H1 (cell line): ENCODE measurements at regions not wholly inside any gene's neighbourhood (a gene's known extent, or its start where the extent isn't known, plus 50 kb on each side); places are given as distances from the start of the nearest gene placed in this dataset.

Experiments
- CTCF ChIA-PET: fragments of 300-600 bp; sonication (Branson Sonifier 250); formaldehyde crosslinking; loops from one replicate; lab custom pipeline; 2021; ENCODE audit not compliant: partially characterized antibody; lab: Charles Lee
- POLR2A ChIA-PET: fragments of 300-600 bp; sonication (Branson Sonifier 250); formaldehyde crosslinking; loops from one replicate; lab custom pipeline; 2021; ENCODE audit warnings: inconsistent platforms; ENCODE audit not compliant: partially characterized antibody; lab: Charles Lee
- DNase-seq, 2 experiments: peaks; one replicate each; pipeline versions ENCODE4 v3.0.0 to v3.0.0-alpha.2; 2010 to 2022; ENCODE audit warnings: low spot score in 2 of 2, low read depth in 1 of 2, mixed read lengths in 1 of 2
- FAIRE-seq: peaks from 2 replicates; lab custom pipeline; 2011; peaks lifted over from hg19 to GRCh38; lab: Jason Lieb, UNC
- H2AFZ ChIP-seq: 2 replicates; pipeline ENCODE4 v1.8.1; 2012; ENCODE audit warnings: low read length, inconsistent platforms
- H2AK5ac ChIP-seq: 2 replicates; pipeline ENCODE4 v1.6.1; 2013; ENCODE audit warnings: low read depth, low read length
- H2BK120ac ChIP-seq: replicated peaks from 2 replicates; pipeline ENCODE3; 2013; ENCODE audit warnings: low read depth, low read length, inconsistent platforms
- H2BK12ac ChIP-seq: 2 replicates; pipeline ENCODE4 v1.6.1; 2013; ENCODE audit warnings: low read depth, low read length
- H2BK15ac ChIP-seq: 2 replicates; pipeline ENCODE4 v1.6.1; 2013; ENCODE audit warnings: low read length
- H2BK20ac ChIP-seq: 2 replicates; pipeline ENCODE4 v1.6.1; 2013; ENCODE audit warnings: low read length
- H2BK5ac ChIP-seq: 2 replicates; pipeline ENCODE4 v1.6.1; 2013; ENCODE audit warnings: low read depth, low read length
- H3K14ac ChIP-seq: 2 replicates; pipeline ENCODE4 v1.6.1; 2013; ENCODE audit warnings: inconsistent platforms; ENCODE audit not compliant: insufficient read length
- H3K18ac ChIP-seq: 2 replicates; pipeline ENCODE4 v1.6.1; 2013; ENCODE audit warnings: low read length; ENCODE audit errors: extremely low read depth
- H3K23ac ChIP-seq: 2 replicates; pipeline ENCODE4 v1.6.1; 2013; ENCODE audit warnings: inconsistent platforms; ENCODE audit not compliant: insufficient read length
- H3K23me2 ChIP-seq: 2 replicates; pipeline ENCODE4 v1.6.1; 2013; ENCODE audit warnings: low read depth, low read length
- H3K27ac ChIP-seq: 2 replicates; pipeline ENCODE4 v1.6.1; 2011; ENCODE audit warnings: low read depth, low read length, inconsistent platforms
- H3K27me3 ChIP-seq, 4 experiments: replicated peaks in 1 of 4; 1 replicate in 1 of 4; 2 replicates in 3 of 4; pipeline versions ENCODE4 v1.6.1 to v1.8.1; 2011 to 2013; ENCODE audit warnings: low read length in 3 of 4, mild to moderate bottlenecking in 3 of 4, inconsistent platforms in 2 of 4, mixed read lengths in 2 of 4, moderate library complexity in 1 of 4; ENCODE audit not compliant: control insufficient read depth in 3 of 4, insufficient read depth in 3 of 4; ENCODE audit errors: extremely low read depth in 1 of 4
- H3K36me3 ChIP-seq, 4 experiments: 2 replicates each; pipeline versions ENCODE4 v1.6.1 to v1.8.1; 2011 to 2013; ENCODE audit warnings: mild to moderate bottlenecking in 4 of 4, low read length in 3 of 4, moderate library complexity in 2 of 4, control low read depth in 1 of 4, inconsistent platforms in 1 of 4; ENCODE audit not compliant: insufficient read depth in 4 of 4, control insufficient read depth in 2 of 4
- H3K4ac ChIP-seq: replicated peaks from 2 replicates; pipeline ENCODE3; 2013; ENCODE audit warnings: low read length, low read depth, mixed read lengths, inconsistent platforms; ENCODE audit not compliant: insufficient read length
- H3K4me1 ChIP-seq, 4 experiments: replicated peaks in 1 of 4; 1 replicate in 1 of 4; 2 replicates in 3 of 4; pipeline versions ENCODE4 v1.6.1 to v1.8.1; 2011 to 2013; ENCODE audit warnings: low read length in 3 of 4, inconsistent platforms in 2 of 4, mixed read lengths in 1 of 4; ENCODE audit not compliant: insufficient read depth in 4 of 4, control insufficient read depth in 3 of 4
- H3K4me2 ChIP-seq, 2 experiments: 2 replicates each; pipeline versions ENCODE4 v1.6.1 to v1.8.1; 2011 to 2013; ENCODE audit warnings: low read depth in 2 of 2, low read length in 2 of 2, control low read depth in 1 of 2, inconsistent platforms in 1 of 2, mild to moderate bottlenecking in 1 of 2; ENCODE audit not compliant: insufficient read depth in 1 of 2
- H3K4me3 ChIP-seq, 4 experiments: fragments of 200-600, 300-600 bp in 1 of 4; sonication (generic), shearing (Covaris generic), sonication (Bioruptor Twin) in 1 of 4; 2 replicates each; pipeline versions ENCODE4 v1.5.1 to v1.8.1; 2011 to 2016; ENCODE audit warnings: low read length in 4 of 4, low read depth in 3 of 4, control low read depth in 2 of 4, inconsistent platforms in 2 of 4, mild to moderate bottlenecking in 2 of 4, mixed read lengths in 1 of 4, moderate library complexity in 1 of 4; ENCODE audit not compliant: insufficient read depth in 2 of 4; ENCODE audit errors: extremely low read depth in 1 of 4
- H3K56ac ChIP-seq: replicated peaks from 2 replicates; pipeline ENCODE3; 2013; ENCODE audit warnings: low read depth, mild to moderate bottlenecking, mixed read lengths, low read length, inconsistent platforms; ENCODE audit not compliant: insufficient read length
- H3K79me1 ChIP-seq: 2 replicates; pipeline ENCODE4 v1.6.1; 2013; ENCODE audit warnings: low read depth, low read length, control low read depth
- H3K79me2 ChIP-seq, 2 experiments: 2 replicates each; pipeline versions ENCODE4 v1.6.1 to v1.8.1; 2012 to 2013; ENCODE audit warnings: low read length in 2 of 2, mild to moderate bottlenecking in 2 of 2, inconsistent platforms in 1 of 2; ENCODE audit not compliant: insufficient read depth in 2 of 2, control insufficient read depth in 1 of 2
- H3K9ac ChIP-seq, 4 experiments: replicated peaks in 1 of 4; 1 replicate in 1 of 4; 2 replicates in 3 of 4; pipeline versions ENCODE4 v1.6.1 to v1.8.1; 2011 to 2013; ENCODE audit warnings: low read depth in 3 of 4, low read length in 3 of 4, control low read depth in 2 of 4, mild to moderate bottlenecking in 2 of 4, moderate library complexity in 2 of 4, inconsistent platforms in 1 of 4; ENCODE audit errors: extremely low read depth in 1 of 4
- H3K9me3 ChIP-seq, 2 experiments: 2 replicates each; pipeline versions ENCODE4 v1.6.1 to v1.8.1; 2012 to 2013; ENCODE audit warnings: mild to moderate bottlenecking in 2 of 2, moderate library complexity in 2 of 2, control low read depth in 1 of 2, inconsistent platforms in 1 of 2, low read depth in 1 of 2, low read length in 1 of 2, mixed read lengths in 1 of 2; ENCODE audit not compliant: insufficient read depth in 2 of 2
- H4K20me1 ChIP-seq, 2 experiments: replicated peaks in 1 of 2; 2 replicates each; pipeline versions ENCODE3 to v1.8.1; 2011 to 2013; ENCODE audit warnings: inconsistent platforms in 2 of 2, low read length in 2 of 2, mild to moderate bottlenecking in 1 of 2; ENCODE audit not compliant: insufficient read depth in 2 of 2, control insufficient read depth in 1 of 2
- H4K5ac ChIP-seq: 2 replicates; pipeline ENCODE4 v1.6.1; 2013; ENCODE audit warnings: low read length, low read depth, mixed read lengths, inconsistent platforms; ENCODE audit not compliant: insufficient read length
- H4K8ac ChIP-seq: 2 replicates; pipeline ENCODE4 v1.8.0; 2013; ENCODE audit warnings: mild to moderate bottlenecking, moderate library complexity, low read length, inconsistent platforms; ENCODE audit not compliant: insufficient read depth; ENCODE audit errors: extremely low read depth
- H4K91ac ChIP-seq: replicated peaks from 2 replicates; pipeline ENCODE3; 2013; ENCODE audit warnings: low read length, mixed read lengths, inconsistent platforms; ENCODE audit not compliant: insufficient read length
- GTF2F1 ChIP-seq: IDR thresholded peaks from 2 replicates; pipeline ENCODE4 v1.6.1; 2012; ENCODE audit warnings: low read depth, low read length, improper control_type of control experiment, borderline replicate concordance
- KDM5A ChIP-seq: fragments of 200-600 bp; IDR thresholded peaks from 2 replicates; pipeline ENCODE4 v1.7.1; 2012; ENCODE audit warnings: mild to moderate bottlenecking, low read length, inconsistent platforms, mixed read lengths
- PHF8 ChIP-seq: fragments of 200-600 bp; sonication (generic); conservative IDR thresholded peaks from 2 replicates; pipeline ENCODE4 v1.7.1; 2012; ENCODE audit warnings: low read depth, mild to moderate bottlenecking, inconsistent platforms, low read length, moderate library complexity
- POU5F1 ChIP-seq: IDR thresholded peaks from 2 replicates; pipeline ENCODE4 v1.6.1; 2011; ENCODE audit warnings: low read depth, mild to moderate bottlenecking, low read length, moderate library complexity
- SP4 ChIP-seq: IDR thresholded peaks from 2 replicates; pipeline ENCODE4 v1.6.1; 2012; ENCODE audit warnings: low read length, inconsistent platforms
- TCF12 ChIP-seq: IDR thresholded peaks from 2 replicates; pipeline ENCODE4 v1.6.1; 2011; ENCODE audit warnings: low read depth, mild to moderate bottlenecking, low read length
- WGBS, 2 experiments: shearing (Covaris generic) in 1 of 2; methylation state at CpG; one replicate each; pipeline versions ENCODE4 v1.1.6 to v1.1.7; 2013 to 2015; ENCODE audit warnings: low lambda C conversion rate in 2 of 2, mixed read lengths in 2 of 2, inconsistent platforms in 1 of 2, low coverage in 1 of 2, missing lambda C conversion rate in 1 of 2; ENCODE audit not compliant: insufficient replicate concordance in 2 of 2, insufficient coverage in 1 of 2, insufficient read length in 1 of 2; ENCODE audit errors: extremely low coverage in 1 of 2, missing lambda C conversion rate in 1 of 2; 5-methylcytosine and 5-hydroxymethylcytosine counted together
- TF ChIP-seq, protein P1 (sequence below): IDR thresholded peaks from 2 replicates; pipeline ENCODE4 v1.6.1; 2012; ENCODE audit warnings: inconsistent platforms

DNA sequence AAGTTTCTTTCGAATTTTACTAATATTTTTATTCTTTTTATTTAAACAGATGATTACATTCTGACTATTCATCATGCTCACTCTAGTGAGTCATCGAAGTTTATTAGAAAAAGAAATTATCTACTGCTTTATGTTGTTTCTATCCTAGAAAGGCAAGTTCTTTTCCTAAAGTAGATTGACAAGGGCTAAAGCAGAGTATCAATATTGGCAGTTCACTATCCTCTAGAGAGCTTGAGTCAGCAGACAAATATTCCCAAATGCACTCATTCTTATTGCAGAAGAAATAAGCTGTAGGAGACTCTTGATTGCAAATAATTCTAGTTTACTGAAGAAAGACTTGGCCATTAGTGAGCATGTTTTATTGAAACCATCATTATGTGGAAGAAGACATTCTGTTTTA lies 911.8 kb downstream of the CENPC start:
- no peak overlapping the region for H3K18ac ChIP-seq
- TF ChIP-seq KDM5A = no peak
- no peak for TF ChIP-seq POU5F1
- no peak for TF ChIP-seq PHF8
- TF ChIP-seq SP4 = no peak
- no peak for TF ChIP-seq GTF2F1
- TF ChIP-seq, protein P1, sequence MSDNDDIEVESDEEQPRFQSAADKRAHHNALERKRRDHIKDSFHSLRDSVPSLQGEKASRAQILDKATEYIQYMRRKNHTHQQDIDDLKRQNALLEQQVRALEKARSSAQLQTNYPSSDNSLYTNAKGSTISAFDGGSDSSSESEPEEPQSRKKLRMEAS = no peak
- no peak for TF ChIP-seq TCF12
- H3K23me2 ChIP-seq = no peaks in the 10 kb centered on the region
- H3K4me1 ChIP-seq = no peaks in the 10 kb centered on the region
- no peaks in the 10 kb centered on the region for H3K9me3 ChIP-seq
- no peak overlapping the region for H4K8ac ChIP-seq
- no peak overlapping the region for H3K14ac ChIP-seq
- peaks cover 0 to 1% (median 0%) of the 10 kb centered on the region in 4 experiments; a peak in 1 of 7 replicates for H3K27me3 ChIP-seq
- H3K4ac ChIP-seq = no peak overlapping the region
- no peak overlapping the region for H2BK15ac ChIP-seq
- no peaks in the 10 kb centered on the region for H3K79me2 ChIP-seq
- FAIRE-seq (no peak), DNase-seq (no peak)
- H2AK5ac ChIP-seq = no peak overlapping the region
- H4K91ac ChIP-seq = no peak overlapping the region
- no peak overlapping the region for H2BK20ac ChIP-seq
- H3K36me3 ChIP-seq = no peaks in the 10 kb centered on the region
- no peak overlapping the region for H2BK12ac ChIP-seq
- no peak overlapping the region for H2AFZ ChIP-seq
- H3K4me2 ChIP-seq = no peak overlapping the region
- ChIA-PET CTCF (no interaction called here), POLR2A (no interaction called here)
- H3K56ac ChIP-seq = no peak overlapping the region
- H4K5ac ChIP-seq = no peak overlapping the region
- no peak overlapping the region for H2BK5ac ChIP-seq
- 98% methylated on average over 2 of the region's 2 CpGs; no CpG with 5 or more reads in 1 of the 2 experiments for WGBS, 2 experiments
- no peaks in the 10 kb centered on the region for H4K20me1 ChIP-seq
- H2BK120ac ChIP-seq = no peak overlapping the region
- no peak overlapping the region for H3K27ac ChIP-seq
- H3K79me1 ChIP-seq = no peaks in the 10 kb centered on the region
- no peak overlapping the region for H3K23ac ChIP-seq
- H3K9ac ChIP-seq = no peak overlapping the region
- H3K4me3 ChIP-seq = no peak overlapping the region
